Hepatocyte (in vitro differentiated cells): ENCODE measurements at regions not wholly inside any gene's neighbourhood (a gene's known extent, or its start where the extent isn't known, plus 50 kb on each side); places are given as distances from the start of the nearest gene placed in this dataset.

ENCODE experiments used
- CTCF ChIP-seq: fragments of 200-600 bp; sonication (generic); IDR thresholded peaks from 2 replicates; pipeline ENCODE4 v1.5.1; 2016; ENCODE audit warnings: antibody characterized with exemption, mild to moderate bottlenecking; ENCODE audit not compliant: poor library complexity
- EZH2 ChIP-seq: fragments of 200-600 bp; sonication (generic); IDR thresholded peaks from 2 replicates; pipeline ENCODE4 v1.6.1; 2016; ENCODE audit warnings: antibody characterized with exemption, mild to moderate bottlenecking, borderline replicate concordance
- EZH2phosphoT487 ChIP-seq: fragments of 200-600 bp; sonication (generic); IDR thresholded peaks from one replicate; pipeline ENCODE4 v1.6.1; 2018; ENCODE audit warnings: antibody characterized with exemption, mild to moderate bottlenecking, low read depth, moderate library complexity; ENCODE audit not compliant: unreplicated experiment, severe bottlenecking

GRCh38 chr15:94778840-94779239 is 547.5 kb downstream of the MCTP2 start:
- TF ChIP-seq EZH2 (no peak), CTCF (no peak), EZH2phosphoT487 (no peak)
